GM23338 (cell line): ENCODE measurements at regions not wholly inside any gene's neighbourhood (a gene's known extent, or its start where the extent isn't known, plus 50 kb on each side); places are given as distances from the start of the nearest gene placed in this dataset.

Experiments
- CREB1 ChIP-seq: fragments of 250-450 bp; sonication (Bioruptor Pico); IDR thresholded peaks from 2 replicates; pipeline ENCODE4 v1.5.0; 2020; ENCODE audit warnings: low read depth, mild to moderate bottlenecking, moderate library complexity
- EZH2 ChIP-seq: fragments of 200-600 bp; sonication (generic); IDR thresholded peaks from one replicate; pipeline ENCODE4 v1.8.0; 2017; ENCODE audit warnings: antibody characterized with exemption, mild to moderate bottlenecking, low read depth; ENCODE audit not compliant: unreplicated experiment
- EZH2phosphoT487 ChIP-seq: fragments of 200-600 bp; sonication (generic); IDR thresholded peaks from one replicate; pipeline ENCODE4 v1.8.1; 2018; ENCODE audit warnings: antibody characterized with exemption; ENCODE audit not compliant: unreplicated experiment
- JUNB ChIP-seq: IDR thresholded peaks from one replicate; pipeline ENCODE4 v1.6.1; 2016; ENCODE audit warnings: antibody characterized with exemption; ENCODE audit not compliant: unreplicated experiment
- NANOG ChIP-seq: IDR thresholded peaks from 2 replicates; pipeline ENCODE4 v1.6.1; 2016; ENCODE audit warnings: antibody characterized with exemption, borderline replicate concordance
- POLR2AphosphoS5 ChIP-seq: IDR thresholded peaks from 2 replicates; pipeline ENCODE4 v1.6.1; 2016; ENCODE audit warnings: antibody characterized with exemption, low read depth
- STAT1 ChIP-seq: IDR thresholded peaks from one replicate; pipeline ENCODE4 v1.6.1; 2016; ENCODE audit warnings: antibody characterized with exemption; ENCODE audit not compliant: unreplicated experiment
- ZNF114 ChIP-seq: fragments of 250-450 bp; sonication (Bioruptor Pico); IDR thresholded peaks from 2 replicates; pipeline ENCODE4 v1.5.0; 2020; ENCODE audit warnings: mild to moderate bottlenecking, moderate library complexity
- ZNF331 ChIP-seq: fragments of 250-450 bp; sonication (Bioruptor Pico); IDR thresholded peaks from 2 replicates; pipeline ENCODE4 v1.5.0; 2020; ENCODE audit warnings: low read depth, mild to moderate bottlenecking, moderate library complexity
- TF ChIP-seq, protein P1 (sequence below), 2 experiments: fragments of 200-600 bp in 1 of 2; sonication (generic) in 1 of 2; conservative IDR thresholded peaks; 2 replicates each; pipeline versions ENCODE4 v1.5.1 to v1.6.1; 2016 to 2017; ENCODE audit warnings: antibody characterized with exemption in 2 of 2, low read depth in 2 of 2, mild to moderate bottlenecking in 2 of 2, moderate library complexity in 1 of 2
- TF ChIP-seq, protein P2 (sequence below): IDR thresholded peaks from one replicate; pipeline ENCODE4 v1.6.1; 2018; ENCODE audit warnings: antibody characterized with exemption; ENCODE audit not compliant: unreplicated experiment
- TF ChIP-seq, protein P3 (sequence below): IDR thresholded peaks from 2 replicates; pipeline ENCODE4 v1.6.1; 2016; ENCODE audit warnings: antibody characterized with exemption

DNA sequence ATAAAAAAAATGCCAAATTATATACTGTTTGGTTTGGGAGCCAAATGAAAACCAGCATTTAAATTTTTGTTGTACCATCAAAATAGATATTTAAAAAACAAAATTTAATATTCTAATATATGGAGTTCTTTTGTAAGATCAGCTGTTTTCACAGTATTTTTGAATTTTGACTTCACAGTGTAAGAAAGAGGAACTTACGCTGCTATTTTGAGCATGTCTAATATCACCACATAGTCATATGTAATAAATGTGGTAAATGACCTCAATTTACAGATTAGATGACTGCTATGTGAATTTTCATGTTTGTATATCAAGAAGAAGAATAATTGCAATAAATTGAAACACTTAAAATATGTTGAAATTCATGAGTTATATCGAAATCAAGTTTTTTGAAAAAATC, 189.6 kb downstream of the ARRDC4 start:
- TF ChIP-seq, protein P1, sequence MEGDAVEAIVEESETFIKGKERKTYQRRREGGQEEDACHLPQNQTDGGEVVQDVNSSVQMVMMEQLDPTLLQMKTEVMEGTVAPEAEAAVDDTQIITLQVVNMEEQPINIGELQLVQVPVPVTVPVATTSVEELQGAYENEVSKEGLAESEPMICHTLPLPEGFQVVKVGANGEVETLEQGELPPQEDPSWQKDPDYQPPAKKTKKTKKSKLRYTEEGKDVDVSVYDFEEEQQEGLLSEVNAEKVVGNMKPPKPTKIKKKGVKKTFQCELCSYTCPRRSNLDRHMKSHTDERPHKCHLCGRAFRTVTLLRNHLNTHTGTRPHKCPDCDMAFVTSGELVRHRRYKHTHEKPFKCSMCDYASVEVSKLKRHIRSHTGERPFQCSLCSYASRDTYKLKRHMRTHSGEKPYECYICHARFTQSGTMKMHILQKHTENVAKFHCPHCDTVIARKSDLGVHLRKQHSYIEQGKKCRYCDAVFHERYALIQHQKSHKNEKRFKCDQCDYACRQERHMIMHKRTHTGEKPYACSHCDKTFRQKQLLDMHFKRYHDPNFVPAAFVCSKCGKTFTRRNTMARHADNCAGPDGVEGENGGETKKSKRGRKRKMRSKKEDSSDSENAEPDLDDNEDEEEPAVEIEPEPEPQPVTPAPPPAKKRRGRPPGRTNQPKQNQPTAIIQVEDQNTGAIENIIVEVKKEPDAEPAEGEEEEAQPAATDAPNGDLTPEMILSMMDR (conservative IDR thresholded peaks at IDR 0.05; ENCODE audit: low read depth in 2 of 2): no peak
- no peak for TF ChIP-seq NANOG
- no peak for TF ChIP-seq EZH2
- TF ChIP-seq, protein P2, sequence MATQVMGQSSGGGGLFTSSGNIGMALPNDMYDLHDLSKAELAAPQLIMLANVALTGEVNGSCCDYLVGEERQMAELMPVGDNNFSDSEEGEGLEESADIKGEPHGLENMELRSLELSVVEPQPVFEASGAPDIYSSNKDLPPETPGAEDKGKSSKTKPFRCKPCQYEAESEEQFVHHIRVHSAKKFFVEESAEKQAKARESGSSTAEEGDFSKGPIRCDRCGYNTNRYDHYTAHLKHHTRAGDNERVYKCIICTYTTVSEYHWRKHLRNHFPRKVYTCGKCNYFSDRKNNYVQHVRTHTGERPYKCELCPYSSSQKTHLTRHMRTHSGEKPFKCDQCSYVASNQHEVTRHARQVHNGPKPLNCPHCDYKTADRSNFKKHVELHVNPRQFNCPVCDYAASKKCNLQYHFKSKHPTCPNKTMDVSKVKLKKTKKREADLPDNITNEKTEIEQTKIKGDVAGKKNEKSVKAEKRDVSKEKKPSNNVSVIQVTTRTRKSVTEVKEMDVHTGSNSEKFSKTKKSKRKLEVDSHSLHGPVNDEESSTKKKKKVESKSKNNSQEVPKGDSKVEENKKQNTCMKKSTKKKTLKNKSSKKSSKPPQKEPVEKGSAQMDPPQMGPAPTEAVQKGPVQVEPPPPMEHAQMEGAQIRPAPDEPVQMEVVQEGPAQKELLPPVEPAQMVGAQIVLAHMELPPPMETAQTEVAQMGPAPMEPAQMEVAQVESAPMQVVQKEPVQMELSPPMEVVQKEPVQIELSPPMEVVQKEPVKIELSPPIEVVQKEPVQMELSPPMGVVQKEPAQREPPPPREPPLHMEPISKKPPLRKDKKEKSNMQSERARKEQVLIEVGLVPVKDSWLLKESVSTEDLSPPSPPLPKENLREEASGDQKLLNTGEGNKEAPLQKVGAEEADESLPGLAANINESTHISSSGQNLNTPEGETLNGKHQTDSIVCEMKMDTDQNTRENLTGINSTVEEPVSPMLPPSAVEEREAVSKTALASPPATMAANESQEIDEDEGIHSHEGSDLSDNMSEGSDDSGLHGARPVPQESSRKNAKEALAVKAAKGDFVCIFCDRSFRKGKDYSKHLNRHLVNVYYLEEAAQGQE: no peak
- TF ChIP-seq POLR2AphosphoS5: no peak
- no peak for TF ChIP-seq EZH2phosphoT487
- no peak for TF ChIP-seq STAT1
- TF ChIP-seq JUNB: no peak
- TF ChIP-seq, protein P3, sequence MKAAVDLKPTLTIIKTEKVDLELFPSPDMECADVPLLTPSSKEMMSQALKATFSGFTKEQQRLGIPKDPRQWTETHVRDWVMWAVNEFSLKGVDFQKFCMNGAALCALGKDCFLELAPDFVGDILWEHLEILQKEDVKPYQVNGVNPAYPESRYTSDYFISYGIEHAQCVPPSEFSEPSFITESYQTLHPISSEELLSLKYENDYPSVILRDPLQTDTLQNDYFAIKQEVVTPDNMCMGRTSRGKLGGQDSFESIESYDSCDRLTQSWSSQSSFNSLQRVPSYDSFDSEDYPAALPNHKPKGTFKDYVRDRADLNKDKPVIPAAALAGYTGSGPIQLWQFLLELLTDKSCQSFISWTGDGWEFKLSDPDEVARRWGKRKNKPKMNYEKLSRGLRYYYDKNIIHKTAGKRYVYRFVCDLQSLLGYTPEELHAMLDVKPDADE: no peak
- no peak for TF ChIP-seq CREB1 (CRISPR knock-in tag)
- TF ChIP-seq ZNF114 (CRISPR knock-in tag): no peak
- no peak for TF ChIP-seq ZNF331 (CRISPR knock-in tag)
